ENCODE measurements at regions not wholly inside any gene's neighbourhood (a gene's known extent, or its start where the extent isn't known, plus 50 kb on each side); places are given as distances from the start of the nearest gene placed in this dataset.

DNA sequence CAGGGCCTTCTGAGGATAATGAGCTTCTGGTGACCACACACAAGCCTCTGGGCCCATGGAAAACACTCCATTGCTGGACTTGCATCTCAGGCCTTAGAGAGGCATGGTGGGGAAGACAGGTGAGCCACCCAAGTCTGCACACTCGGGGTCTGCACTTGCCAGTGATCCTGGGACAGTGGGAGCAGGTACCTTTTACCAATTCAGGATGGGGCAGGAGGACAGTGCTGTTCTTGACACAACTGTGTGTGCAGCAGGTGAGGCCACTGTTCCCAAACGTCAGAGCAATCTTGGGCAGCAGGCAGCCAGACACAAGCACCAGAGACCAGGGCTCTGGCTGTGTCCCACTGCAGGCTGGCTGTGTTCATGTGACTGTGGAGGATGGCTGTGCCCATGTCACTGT, 221.3 kb downstream of the ERMARD start:
- Histone ChIP-seq H3K4me1 (ENCODE audit: control insufficient read depth, insufficient read depth, low read length) (peaks cover 24% of the 10 kb centered on the region), H3K36me3 (ENCODE audit: control insufficient read depth, insufficient read depth, low read length) (no peaks in the 10 kb centered on the region), H3K9me3 (ENCODE audit: control insufficient read depth, insufficient read depth, low read length) (no peaks in the 10 kb centered on the region), H3K27ac (ENCODE audit: low read length) (no peak overlapping the region), H3K27me3 (ENCODE audit: control insufficient read depth, insufficient read depth, low read length) (no peaks in the 10 kb centered on the region), H3K4me3 (ENCODE audit: low read length) (no peak overlapping the region)
- TF ChIP-seq, protein P1, sequence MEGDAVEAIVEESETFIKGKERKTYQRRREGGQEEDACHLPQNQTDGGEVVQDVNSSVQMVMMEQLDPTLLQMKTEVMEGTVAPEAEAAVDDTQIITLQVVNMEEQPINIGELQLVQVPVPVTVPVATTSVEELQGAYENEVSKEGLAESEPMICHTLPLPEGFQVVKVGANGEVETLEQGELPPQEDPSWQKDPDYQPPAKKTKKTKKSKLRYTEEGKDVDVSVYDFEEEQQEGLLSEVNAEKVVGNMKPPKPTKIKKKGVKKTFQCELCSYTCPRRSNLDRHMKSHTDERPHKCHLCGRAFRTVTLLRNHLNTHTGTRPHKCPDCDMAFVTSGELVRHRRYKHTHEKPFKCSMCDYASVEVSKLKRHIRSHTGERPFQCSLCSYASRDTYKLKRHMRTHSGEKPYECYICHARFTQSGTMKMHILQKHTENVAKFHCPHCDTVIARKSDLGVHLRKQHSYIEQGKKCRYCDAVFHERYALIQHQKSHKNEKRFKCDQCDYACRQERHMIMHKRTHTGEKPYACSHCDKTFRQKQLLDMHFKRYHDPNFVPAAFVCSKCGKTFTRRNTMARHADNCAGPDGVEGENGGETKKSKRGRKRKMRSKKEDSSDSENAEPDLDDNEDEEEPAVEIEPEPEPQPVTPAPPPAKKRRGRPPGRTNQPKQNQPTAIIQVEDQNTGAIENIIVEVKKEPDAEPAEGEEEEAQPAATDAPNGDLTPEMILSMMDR (IDR thresholded peaks at IDR 0.05): no peak
- ATAC-seq (no peak), DNase-seq (peak in 1 of 2 donors; percentile 9)
- H3K27ac Mint-ChIP-seq: no peak overlapping the region
- 66% methylated on average over 2 of the region's 2 CpGs for WGBS (ENCODE audit: insufficient coverage)
- H3K9me3 Mint-ChIP-seq: no peaks in the 10 kb centered on the region
- peaks cover 11 to 18% of the 10 kb centered on the region in 2 donors for H3K27me3 Mint-ChIP-seq (ENCODE audit: low read depth in 2 of 2)
- H3K4me3 Mint-ChIP-seq: no peak overlapping the region
- H3K36me3 Mint-ChIP-seq: no peaks in the 10 kb centered on the region
- H3K4me1 Mint-ChIP-seq: peaks cover 17 to 28% of the 10 kb centered on the region in 2 donors
- intact Hi-C loops (cut with micrococcal nuclease): no loop called here

DNA sequence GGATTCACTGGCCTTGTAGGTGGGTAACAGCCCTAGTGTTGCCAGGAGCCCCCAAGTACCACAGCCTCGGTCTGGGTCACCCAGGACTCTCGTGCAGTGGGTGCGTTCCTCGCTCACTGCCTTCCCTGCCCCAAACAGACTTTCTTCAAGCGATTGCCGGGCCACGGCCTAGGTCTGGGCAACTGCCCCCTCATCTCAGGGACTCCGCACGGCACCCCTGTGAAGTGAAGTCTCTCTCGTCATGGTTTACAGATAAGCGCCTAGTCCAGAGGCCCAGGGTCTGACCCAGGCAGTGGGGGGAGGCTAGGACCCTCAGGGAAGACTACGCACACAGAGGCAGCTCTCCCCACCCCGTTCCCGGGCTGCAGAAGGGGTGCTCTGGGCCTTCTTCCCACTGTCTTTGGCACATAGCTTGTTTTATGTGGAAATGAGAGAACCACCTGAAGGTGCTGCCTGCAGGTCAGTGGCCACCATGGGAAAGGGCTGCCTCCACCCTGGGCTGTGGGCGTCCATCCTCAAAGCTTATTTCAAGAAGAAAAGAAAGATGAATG, 220.8 kb downstream of the ERMARD start:
- H3K27ac ChIP-seq (ENCODE audit: low read length): no peak overlapping the region
- WGBS (ENCODE audit: insufficient coverage): 88% methylated on average over 15 of the region's 15 CpGs
- no peaks in the 10 kb centered on the region for H3K36me3 ChIP-seq (ENCODE audit: control insufficient read depth, insufficient read depth, low read length)
- TF ChIP-seq, protein P1 (IDR thresholded peaks at IDR 0.05): no peak
- no peak overlapping the region for H3K27ac Mint-ChIP-seq
- peaks cover 18% of the 10 kb centered on the region for H3K4me1 ChIP-seq (ENCODE audit: control insufficient read depth, insufficient read depth, low read length)
- H3K27me3 Mint-ChIP-seq (ENCODE audit: low read depth in 2 of 2): peaks cover 5 to 13% of the 10 kb centered on the region in 2 donors
- no peaks in the 10 kb centered on the region for H3K27me3 ChIP-seq (ENCODE audit: control insufficient read depth, insufficient read depth, low read length)
- intact Hi-C loops (cut with micrococcal nuclease): no loop called here
- H3K9me3 Mint-ChIP-seq: no peaks in the 10 kb centered on the region
- H3K9me3 ChIP-seq (ENCODE audit: control insufficient read depth, insufficient read depth, low read length): no peaks in the 10 kb centered on the region
- no peak overlapping the region for H3K4me3 ChIP-seq (ENCODE audit: low read length)
- DNase-seq (peak in 1 of 2 donors; percentile 9), ATAC-seq (no peak)
- no peak overlapping the region for H3K4me3 Mint-ChIP-seq
- peaks cover 13 to 22% of the 10 kb centered on the region in 2 donors for H3K4me1 Mint-ChIP-seq
- H3K36me3 Mint-ChIP-seq: no peaks in the 10 kb centered on the region

DNA sequence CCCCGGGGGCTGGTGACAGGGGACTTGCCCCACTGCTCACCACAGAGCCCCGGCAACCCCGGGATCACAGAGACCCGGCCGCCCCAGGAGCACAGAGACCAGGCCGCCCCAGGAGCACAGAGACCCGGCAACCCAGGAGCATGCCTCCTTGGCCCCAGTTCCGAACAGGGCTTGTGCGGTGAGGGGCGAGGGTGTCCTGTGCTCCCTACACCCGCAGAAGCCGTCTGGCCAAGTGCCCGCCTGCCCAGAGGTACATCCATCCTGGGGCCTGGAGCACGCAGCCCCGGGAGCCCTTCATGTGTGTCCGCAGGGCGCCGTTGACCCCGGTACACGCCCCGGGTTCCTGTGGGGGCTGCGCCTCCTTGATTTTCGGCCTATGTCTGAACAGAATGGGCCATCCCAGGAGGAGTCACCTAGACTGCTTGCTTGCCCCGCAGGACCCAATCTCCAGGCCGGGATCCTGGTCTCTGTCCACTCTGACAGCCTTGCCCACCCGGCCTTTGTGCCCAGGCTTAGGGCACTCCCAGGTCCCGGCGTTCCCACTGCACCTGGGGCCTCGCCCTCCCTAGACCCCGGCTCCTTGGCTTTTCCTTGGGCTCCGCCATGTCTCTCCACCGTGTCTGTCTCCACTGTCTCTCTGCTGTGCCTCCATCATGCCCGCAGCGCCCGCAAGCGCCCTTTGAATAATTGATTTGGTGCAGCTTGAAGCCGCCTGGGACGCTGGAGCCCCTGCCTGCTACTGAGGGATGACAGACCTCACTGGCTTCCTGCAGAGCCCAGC, 219.8 kb downstream of the ERMARD start:
- TF ChIP-seq, protein P1 (IDR thresholded peaks at IDR 0.05): no peak
- H3K36me3 Mint-ChIP-seq: no peaks in the 10 kb centered on the region
- H3K36me3 ChIP-seq (ENCODE audit: control insufficient read depth, insufficient read depth, low read length): no peaks in the 10 kb centered on the region
- ATAC-seq: no peak
- peaks cover 9% of the 10 kb centered on the region for H3K4me1 ChIP-seq (ENCODE audit: control insufficient read depth, insufficient read depth, low read length)
- 88% methylated on average over 38 of the region's 38 CpGs for WGBS (ENCODE audit: insufficient coverage)
- peaks cover 0 to 8% of the 10 kb centered on the region in 2 donors for H3K27me3 Mint-ChIP-seq (ENCODE audit: low read depth in 2 of 2)
- no peak overlapping the region for H3K27ac ChIP-seq (ENCODE audit: low read length)
- H3K9me3 ChIP-seq (ENCODE audit: control insufficient read depth, insufficient read depth, low read length): no peaks in the 10 kb centered on the region
- H3K27ac Mint-ChIP-seq: no peak overlapping the region
- H3K4me3 ChIP-seq (ENCODE audit: low read length): no peak overlapping the region
- no peaks in the 10 kb centered on the region for H3K27me3 ChIP-seq (ENCODE audit: control insufficient read depth, insufficient read depth, low read length)
- peak in 1 of 2 donors; percentile 12 for DNase-seq
- intact Hi-C loops (cut with micrococcal nuclease): no loop called here
- no peak overlapping the region for H3K4me3 Mint-ChIP-seq
- H3K9me3 Mint-ChIP-seq: no peaks in the 10 kb centered on the region
- H3K4me1 Mint-ChIP-seq: peaks cover 7 to 18% of the 10 kb centered on the region in 2 donors

All from natural killer cell (primary cell).